HepG2 (cell line): ENCODE measurements at regions not wholly inside any gene's neighbourhood (a gene's known extent, or its start where the extent isn't known, plus 50 kb on each side); places are given as distances from the start of the nearest gene placed in this dataset.
A peak's percentile ranks its signal among the peaks of the same experiment; 100 is the strongest.

Experiments
- ATAC-seq: fragments of 200-7000 bp; cut with Tn5 transposase; 3 replicates; pipeline ENCODE4 v1.9.1; 2020; ENCODE audit warnings: mild to moderate bottlenecking, moderate library complexity
- BruUV-seq: library from RNA; stranded (reverse); fragments of 400-500 nt; replicated peaks from 2 replicates; lab custom pipeline; 2021; lab: Mats Ljungman, UMichigan
- CTCF ChIA-PET: fragments of 300-600 bp; formaldehyde crosslinking; extraction: SDS; loops from one replicate; lab custom pipeline; 2021; ENCODE audit warnings: low total read pairs, inconsistent platforms, low intra/inter-chr PET ratio; lab: Yijun Ruan, JAX
- POLR2A ChIA-PET: fragments of 350-600 bp; sonication (Branson Sonifier 250); formaldehyde crosslinking; loops from one replicate; lab custom pipeline; 2020; ENCODE audit warnings: antibody characterized with exemption, inconsistent platforms; lab: Yijun Ruan, JAX
- DNase-seq: peaks from one replicate; pipeline ENCODE4 v3.0.0-alpha.2; 2015; ENCODE audit warnings: low spot score
- FAIRE-seq: peaks from 3 replicates; lab custom pipeline; 2011; peaks lifted over from hg19 to GRCh38; lab: Jason Lieb, UNC
- H2AFZ ChIP-seq: one replicate; pipeline ENCODE4 v1.6.1; 2011; ENCODE audit warnings: low read length, inconsistent platforms
- H3K27ac ChIP-seq: fragments of 300-600 bp; 3 replicates; pipeline ENCODE4 v1.8.0; 2011; ENCODE audit warnings: mixed run types, mild to moderate bottlenecking, mixed read lengths, low read length, inconsistent platforms; ENCODE audit not compliant: insufficient read depth; ENCODE audit errors: extremely low read length
- H3K27me3 ChIP-seq, 2 experiments: fragments of 200-600 bp in 1 of 2; 2 replicates in 1 of 2; 3 replicates in 1 of 2; pipeline versions ENCODE4 v1.6.0 to v1.8.0; 2011; ENCODE audit warnings: low read length in 2 of 2, mild to moderate bottlenecking in 2 of 2, moderate library complexity in 2 of 2, inconsistent platforms in 1 of 2; ENCODE audit not compliant: insufficient read depth in 2 of 2, control insufficient read depth in 1 of 2
- H3K36me3 ChIP-seq, 2 experiments: fragments of 200-600 bp in 1 of 2; replicated peaks in 1 of 2; 2 replicates in 1 of 2; 3 replicates in 1 of 2; pipeline versions ENCODE4 v1.5.1 to v1.8.0; 2011; ENCODE audit warnings: low read length in 2 of 2, inconsistent platforms in 1 of 2; ENCODE audit not compliant: insufficient read depth in 2 of 2, control insufficient read depth in 1 of 2
- H3K4me1 ChIP-seq: 2 replicates; pipeline ENCODE4 v1.5.1; 2012; ENCODE audit warnings: low read length, inconsistent platforms; ENCODE audit not compliant: insufficient read depth
- H3K4me2 ChIP-seq: 2 replicates; pipeline ENCODE4 v1.6.0; 2011; ENCODE audit warnings: low read depth, low read length, inconsistent platforms
- H3K4me3 ChIP-seq, 3 experiments: fragments of 200-600 bp in 1 of 3; sonication (generic), shearing (Covaris generic) in 1 of 3; replicated peaks in 1 of 3; 2 replicates each; pipeline ENCODE4 v1.5.1; 2011 to 2016; ENCODE audit warnings: low read length in 3 of 3, inconsistent platforms in 2 of 3, low read depth in 2 of 3, mild to moderate bottlenecking in 2 of 3, control low read depth in 1 of 3, mixed read lengths in 1 of 3; ENCODE audit not compliant: insufficient read depth in 1 of 3
- H3K79me2 ChIP-seq: one replicate; pipeline ENCODE4 v1.6.1; 2011; ENCODE audit warnings: low read length, inconsistent platforms; ENCODE audit not compliant: insufficient read depth
- H3K9ac ChIP-seq: 2 replicates; pipeline ENCODE4 v1.6.0; 2011; ENCODE audit warnings: mild to moderate bottlenecking, low read depth, low read length, inconsistent platforms; ENCODE audit not compliant: insufficient read depth
- H3K9me3 ChIP-seq: 2 replicates; pipeline ENCODE4 v1.5.1; 2012; ENCODE audit warnings: mild to moderate bottlenecking, low read length
- H4K20me1 ChIP-seq: 2 replicates; pipeline ENCODE4 v1.6.0; 2011; ENCODE audit warnings: inconsistent platforms, mild to moderate bottlenecking, low read length, moderate library complexity; ENCODE audit not compliant: insufficient read depth
- CREB1 ChIP-seq, 2 experiments: fragments of 450-650 bp in 1 of 2; IDR thresholded peaks; 2 replicates each; pipeline ENCODE4 v1.6.1; 2016 to 2017; ENCODE audit warnings: control low read depth in 1 of 2, mild to moderate bottlenecking in 1 of 2, missing compliant biosample characterization in 1 of 2, missing genetic modification characterization in 1 of 2
- NFE2L2 ChIP-seq: fragments of 150-350 bp; IDR thresholded peaks from 2 replicates; pipeline ENCODE4 v1.6.1; 2014; ENCODE audit warnings: low read length
- ZBTB8A ChIP-seq: sonication (generic); formaldehyde crosslinking; IDR thresholded peaks from 2 replicates; pipeline ENCODE4 v1.4.0; 2020; ENCODE audit warnings: mild to moderate bottlenecking, low read depth, missing genetic modification reagents, borderline replicate concordance
- ZSCAN30 ChIP-seq: sonication (generic); formaldehyde crosslinking; IDR thresholded peaks from 2 replicates; pipeline ENCODE4 v1.5.0; 2020; ENCODE audit warnings: mild to moderate bottlenecking, missing genetic modification reagents
- WGBS: methylation state at CpG from one replicate; pipeline ENCODE4 v1.1.6; 2017; ENCODE audit warnings: low lambda C conversion rate; 5-methylcytosine and 5-hydroxymethylcytosine counted together
- in situ Hi-C: cut with HindIII; loops from 2 replicates; pipeline ENCODE4 v1.10.0; 2017; ENCODE audit warnings: low pct_unique_long_range_greater_than_20kb; ENCODE audit not compliant: extremely low pct_ligation_motif_present
- intact Hi-C: fragments of 100-400 bp; cut with micrococcal nuclease; formaldehyde crosslinking; loops from one replicate; pipeline ENCODE4 v1.10.0; 2022; ENCODE audit not compliant: unreplicated experiment

- no peaks in the 10 kb centered on the region for H3K36me3 ChIP-seq
- intact Hi-C loops = no loop called here
- H3K27ac ChIP-seq = no peak overlapping the region
- in situ Hi-C loops = no loop called here
- 50% methylated on average over 12 of the region's 12 CpGs for WGBS
- no peaks in the 10 kb centered on the region for H3K9me3 ChIP-seq
- no TSS peak for BruUV-seq
- DNase-seq (no peak), ATAC-seq (no peak), FAIRE-seq (no peak)
- POLR2A ChIA-PET = no interaction called here
- H2AFZ ChIP-seq = no peak overlapping the region
- CTCF ChIA-PET = no interaction called here
- H3K4me2 ChIP-seq = no peak overlapping the region
- peaks cover 2 to 44% of the 10 kb centered on the region in 2 experiments; a peak in 4 of 5 replicates for H3K27me3 ChIP-seq
- H3K4me1 ChIP-seq = no peaks in the 10 kb centered on the region
- no peaks in the 10 kb centered on the region for H4K20me1 ChIP-seq
- TF ChIP-seq CREB1 (IDR thresholded peaks at IDR 0.05) (peak; percentile 22; the same call in 1 of the 2 replicates), CREB1 (CRISPR knock-in tag; IDR thresholded peaks at IDR 0.05) (no peak), ZBTB8A (CRISPR knock-in tag) (no peak)
- no peak overlapping the region for H3K9ac ChIP-seq
- no peak overlapping the region for H3K4me3 ChIP-seq
- no peaks in the 10 kb centered on the region for H3K79me2 ChIP-seq
Measured at GRCh38 chr2:15691586-15692310, 100.1 kb downstream of the DDX1 start.

GRCh38 chr2:15692551-15693377, 101.1 kb downstream of the DDX1 start:
- WGBS = 42% methylated on average over 15 of the region's 15 CpGs

More at GRCh38 chr2:15692551-15693377, 101.1 kb downstream of the DDX1 start:
- intact Hi-C loops (no loop called here), in situ Hi-C loops (no loop called here)
- H3K9ac ChIP-seq = no peak overlapping the region
- H3K27me3 ChIP-seq = peaks cover 2 to 42% of the 10 kb centered on the region in 2 experiments; a peak in 4 of 5 replicates
- H3K9me3 ChIP-seq = no peaks in the 10 kb centered on the region
- no peaks in the 10 kb centered on the region for H4K20me1 ChIP-seq
- no peak overlapping the region for H3K27ac ChIP-seq
- no peaks in the 10 kb centered on the region for H3K4me1 ChIP-seq
- no peaks in the 10 kb centered on the region for H3K79me2 ChIP-seq
- no peak overlapping the region for H2AFZ ChIP-seq
- ChIA-PET CTCF (no interaction called here), POLR2A (no interaction called here)
- H3K4me2 ChIP-seq = no peak overlapping the region
- DNase-seq = no peak
- ATAC-seq = no peak
- 0 out of 2 replicates have a peak, but pooled peaks have one; percentile 18 for TF ChIP-seq NFE2L2
- no peak for TF ChIP-seq ZSCAN30 (CRISPR knock-in tag)
- no peak overlapping the region for H3K4me3 ChIP-seq
- BruUV-seq = no TSS peak
- H3K36me3 ChIP-seq = no peaks in the 10 kb centered on the region
- no peak for FAIRE-seq
